ENCODE measurements at regions not wholly inside any gene's neighbourhood (a gene's known extent, or its start where the extent isn't known, plus 50 kb on each side); places are given as distances from the start of the nearest gene placed in this dataset.

GRCh38 chr2:193973781-193974180 is 1683.2 kb upstream of the SLC39A10 start:
- DNase-seq (ENCODE audit: low spot score): no peak

GRCh38 chr2:193966590-193966989 is 1690.4 kb upstream of the SLC39A10 start:
- peak; percentile 51 for DNase-seq (ENCODE audit: low spot score)

- DNase-seq (ENCODE audit: low spot score): no peak
Observed at GRCh38 chr2:193965263-193965662, 1691.8 kb upstream of the SLC39A10 start.

GRCh38 chr2:193963472-193964119 is 1693.4 kb upstream of the SLC39A10 start:
- peak; percentile 7 for DNase-seq (ENCODE audit: low spot score)

GRCh38 chr2:193946806-193947205 is 1710.2 kb upstream of the SLC39A10 start:
- DNase-seq (ENCODE audit: low spot score): no peak

GRCh38 chr2:193943406-193943960 is 1713.5 kb upstream of the SLC39A10 start:
- DNase-seq (ENCODE audit: low spot score): no peak

GRCh38 chr2:193935114-193935513 is 1721.9 kb upstream of the SLC39A10 start:
- DNase-seq (ENCODE audit: low spot score): no peak

GRCh38 chr2:193929131-193929530 is 1727.9 kb upstream of the SLC39A10 start:
- no peak for DNase-seq (ENCODE audit: low spot score)

- no peak for DNase-seq (ENCODE audit: low spot score)
Observed at GRCh38 chr2:193907561-193907960, 1712.8 kb upstream of the TMEFF2 start.

- DNase-seq (ENCODE audit: low spot score): no peak
Observed at GRCh38 chr2:193900292-193900691, 1705.6 kb upstream of the TMEFF2 start.

- no peak for DNase-seq (ENCODE audit: low spot score)
Observed at GRCh38 chr2:193895226-193895625, 1700.5 kb upstream of the TMEFF2 start.

- DNase-seq (ENCODE audit: low spot score): no peak
Observed at GRCh38 chr2:193894081-193894480, 1699.3 kb upstream of the TMEFF2 start.

- DNase-seq (ENCODE audit: low spot score): no peak
Observed at GRCh38 chr2:193891023-193891422, 1696.3 kb upstream of the TMEFF2 start.

- DNase-seq (ENCODE audit: low spot score): no peak
Observed at GRCh38 chr2:193885419-193885818, 1690.7 kb upstream of the TMEFF2 start.

GRCh38 chr2:193883820-193884219 is 1689.1 kb upstream of the TMEFF2 start:
- DNase-seq (ENCODE audit: low spot score): no peak

- DNase-seq (ENCODE audit: low spot score): no peak
Observed at GRCh38 chr2:193876980-193877379, 1682.2 kb upstream of the TMEFF2 start.

GRCh38 chr2:193869564-193869963 is 1674.8 kb upstream of the TMEFF2 start:
- no peak for DNase-seq (ENCODE audit: low spot score)

- DNase-seq (ENCODE audit: low spot score): no peak
Observed at GRCh38 chr2:193868833-193869232, 1674.1 kb upstream of the TMEFF2 start.

GRCh38 chr2:193868132-193868531 is 1673.4 kb upstream of the TMEFF2 start:
- no peak for DNase-seq (ENCODE audit: low spot score)

- no peak for DNase-seq (ENCODE audit: low spot score)
Observed at GRCh38 chr2:193867454-193867853, 1672.7 kb upstream of the TMEFF2 start.

- DNase-seq (ENCODE audit: low spot score): no peak
Observed at GRCh38 chr2:193861557-193861956, 1666.8 kb upstream of the TMEFF2 start.

- no peak for DNase-seq (ENCODE audit: low spot score)
Observed at GRCh38 chr2:193847991-193848390, 1653.3 kb upstream of the TMEFF2 start.

GRCh38 chr2:193847130-193847529 is 1652.4 kb upstream of the TMEFF2 start:
- DNase-seq (ENCODE audit: low spot score): no peak

- DNase-seq (ENCODE audit: low spot score): no peak
Observed at GRCh38 chr2:193845604-193846003, 1650.9 kb upstream of the TMEFF2 start.
